Breast epithelium (tissue), 4 donors: ENCODE measurements at regions not wholly inside any gene's neighbourhood (a gene's known extent, or its start where the extent isn't known, plus 50 kb on each side); places are given as distances from the start of the nearest gene placed in this dataset.

ENCODE experiments used
- DNase-seq, 2 donors: peaks; one replicate each; pipeline ENCODE4 v3.0.0-alpha.2; 2019; ENCODE audit warnings: low spot score in 2 of 2
- H3K27ac ChIP-seq, 2 donors: fragments of 200-600 bp; sonication (generic) in 1 of 2; one replicate each; pipeline ENCODE4 v1.5.1; 2016 to 2019; ENCODE audit warnings: mild to moderate bottlenecking in 1 of 2
- H3K27me3 ChIP-seq, 2 donors: fragments of 200-600 bp; sonication (generic) in 1 of 2; one replicate each; pipeline versions ENCODE4 v1.5.1 to v1.6.0; 2017 to 2019; ENCODE audit warnings: control low read depth in 1 of 2, mild to moderate bottlenecking in 1 of 2
- H3K36me3 ChIP-seq: fragments of 200-600 bp; one replicate; pipeline ENCODE4 v1.5.1; 2019
- H3K4me1 ChIP-seq, 2 donors: fragments of 200-600 bp; sonication (generic); one replicate each; pipeline ENCODE4 v1.5.1; 2016 to 2019; ENCODE audit warnings: control low read depth in 1 of 2
- H3K4me3 ChIP-seq, 3 donors: fragments of 200-600 bp; sonication (generic); 1 replicate in 2 of 3; 2 replicates in 1 of 3; pipeline ENCODE4 v1.5.1; 2016 to 2019; ENCODE audit warnings: mild to moderate bottlenecking in 3 of 3, moderate library complexity in 2 of 3
- H3K9me3 ChIP-seq, 2 donors: fragments of 200-600 bp; sonication (generic) in 1 of 2; one replicate each; pipeline ENCODE4 v1.5.1; 2016 to 2019; ENCODE audit warnings: control low read depth in 1 of 2
- CTCF ChIP-seq, 3 donors: fragments of 450-650 bp; IDR thresholded peaks; one replicate each; pipeline ENCODE4 v1.5.1; 2016 to 2017; ENCODE audit warnings: antibody characterized with exemption in 3 of 3, mild to moderate bottlenecking in 3 of 3, moderate library complexity in 3 of 3
- POLR2A ChIP-seq: fragments of 450-650 bp; IDR thresholded peaks from one replicate; pipeline ENCODE4 v1.6.1; 2016; ENCODE audit warnings: antibody characterized with exemption, mild to moderate bottlenecking, moderate library complexity
- POLR2AphosphoS5 ChIP-seq, 3 donors: sonication (generic); formaldehyde crosslinking; IDR thresholded peaks; one replicate each; pipeline ENCODE4 v1.6.1; 2017; ENCODE audit warnings: antibody characterized with exemption in 3 of 3
- intact Hi-C: fragments of 100-400 bp; cut with DNase I; formaldehyde crosslinking; loops from one replicate; pipeline ENCODE4 v1.15.1; 2023; ENCODE audit warnings: low total_unique reads

DNA sequence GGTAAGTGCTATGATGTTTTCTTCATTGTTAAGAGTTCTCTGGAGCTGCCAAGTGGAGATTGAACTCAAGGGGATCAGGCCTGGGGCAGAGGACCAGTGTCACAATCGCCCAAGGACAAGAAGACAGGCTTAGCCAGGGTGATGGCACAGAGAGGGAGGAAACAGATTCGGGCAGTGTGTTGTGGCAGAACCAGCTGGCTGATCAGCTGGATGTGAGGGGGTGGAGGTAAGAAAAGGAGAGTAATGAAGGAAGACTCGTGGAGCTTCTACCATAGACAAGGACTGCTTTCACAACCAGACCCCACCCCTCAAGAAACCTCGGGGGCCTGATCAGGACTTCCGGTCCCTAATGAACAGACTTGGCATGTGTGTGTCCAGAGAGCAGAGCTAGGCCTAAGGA is 60.9 kb upstream of the LINGO1 start:
- no peak overlapping the region for H3K4me3 ChIP-seq
- DNase-seq, result no peak
- H3K4me1 ChIP-seq, result no peaks in the 10 kb centered on the region
- TF ChIP-seq CTCF (IDR thresholded peaks at IDR 0.05), result no peak
- no peak for TF ChIP-seq POLR2AphosphoS5 (IDR thresholded peaks at IDR 0.05)
- no peak for TF ChIP-seq POLR2A
- no peaks in the 10 kb centered on the region for H3K9me3 ChIP-seq
- H3K27ac ChIP-seq, result no peak overlapping the region
- H3K36me3 ChIP-seq, result no peaks in the 10 kb centered on the region
- intact Hi-C loops, result no loop called here
- peaks cover 0 to 53% of the 10 kb centered on the region in 2 donors for H3K27me3 ChIP-seq

DNA sequence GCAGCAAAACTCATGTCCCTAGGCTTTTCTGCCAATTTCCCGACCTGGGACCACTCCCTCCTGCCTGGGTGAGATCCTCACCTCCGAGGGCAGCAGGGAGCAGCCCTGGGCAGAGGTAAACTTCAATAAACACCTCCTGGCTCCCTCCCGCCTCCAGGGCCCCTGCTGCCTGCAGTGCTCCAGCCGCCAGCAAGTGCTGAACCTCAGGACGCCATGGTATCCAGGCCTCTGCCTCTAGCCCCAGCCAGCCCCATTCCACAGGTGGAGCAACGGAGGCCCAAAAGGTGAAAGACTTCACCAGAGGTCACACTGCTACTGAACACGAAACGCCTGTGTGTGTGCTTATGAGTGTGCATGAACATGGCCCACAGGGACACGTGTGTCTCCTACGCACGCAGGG is 59.9 kb upstream of the LINGO1 start:
- Histone ChIP-seq H3K27me3 (peaks cover 0 to 44% of the 10 kb centered on the region in 2 donors), H3K4me3 (no peak overlapping the region), H3K27ac (no peak overlapping the region), H3K4me1 (no peaks in the 10 kb centered on the region), H3K36me3 (no peaks in the 10 kb centered on the region), H3K9me3 (no peaks in the 10 kb centered on the region)
- intact Hi-C loops, result no loop called here
- no peak for DNase-seq
- TF ChIP-seq POLR2A, result no peak
- TF ChIP-seq CTCF (IDR thresholded peaks at IDR 0.05), result no peak
- TF ChIP-seq POLR2AphosphoS5 (IDR thresholded peaks at IDR 0.05), result no peak

- Histone ChIP-seq H3K4me3 (no peak overlapping the region), H3K36me3 (no peaks in the 10 kb centered on the region), H3K27ac (no peak overlapping the region), H3K4me1 (no peaks in the 10 kb centered on the region), H3K27me3 (peaks cover 0 to 36% of the 10 kb centered on the region in 2 donors), H3K9me3 (no peaks in the 10 kb centered on the region)
- TF ChIP-seq POLR2AphosphoS5 (IDR thresholded peaks at IDR 0.05) (no peak), CTCF (IDR thresholded peaks at IDR 0.05) (no peak), POLR2A (no peak)
- DNase-seq, result no peak
- intact Hi-C loops, result no loop called here
Observed at GRCh38 chr15:77691607-77692006, 58.9 kb upstream of the LINGO1 start.

- no peaks in the 10 kb centered on the region for H3K4me1 ChIP-seq
- H3K27me3 ChIP-seq, result peaks cover 0 to 18% of the 10 kb centered on the region in 2 donors
- TF ChIP-seq CTCF (IDR thresholded peaks at IDR 0.05) (no peak), POLR2A (no peak), POLR2AphosphoS5 (IDR thresholded peaks at IDR 0.05) (no peak)
- no peak overlapping the region for H3K4me3 ChIP-seq
- H3K36me3 ChIP-seq, result no peaks in the 10 kb centered on the region
- no peak for DNase-seq
- no peak overlapping the region for H3K27ac ChIP-seq
- no peaks in the 10 kb centered on the region for H3K9me3 ChIP-seq
- intact Hi-C loops, result no loop called here
Observed at GRCh38 chr15:77689821-77690220, 57.1 kb upstream of the LINGO1 start.

DNA sequence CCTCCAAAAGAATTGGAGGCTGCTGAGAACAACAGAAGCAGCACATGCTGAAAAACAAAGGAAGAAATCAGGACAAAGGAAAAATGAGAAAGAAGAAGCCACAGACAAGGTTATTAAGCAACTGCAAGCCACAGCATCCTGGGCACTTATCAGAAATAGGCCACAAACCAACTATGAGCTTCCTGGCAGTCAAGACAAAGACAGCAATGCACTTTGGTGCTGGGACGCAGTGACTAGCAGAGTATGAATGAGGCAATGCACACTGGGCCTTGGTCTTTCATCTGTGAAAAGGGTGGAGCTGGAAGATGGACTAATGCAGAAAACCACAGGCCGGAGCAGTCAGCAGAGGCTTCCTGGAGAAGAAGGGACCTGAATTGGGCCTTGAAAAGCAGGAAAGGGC is 56.0 kb upstream of the LINGO1 start:
- TF ChIP-seq CTCF (IDR thresholded peaks at IDR 0.05), result no peak
- TF ChIP-seq POLR2A, result no peak
- no peak for TF ChIP-seq POLR2AphosphoS5 (IDR thresholded peaks at IDR 0.05)
- intact Hi-C loops, result no loop called here
- H3K9me3 ChIP-seq, result no peaks in the 10 kb centered on the region

More for the DNA sequence above, 56.0 kb upstream of the LINGO1 start:
- Histone ChIP-seq H3K27ac (no peak overlapping the region), H3K36me3 (no peaks in the 10 kb centered on the region), H3K4me1 (no peaks in the 10 kb centered on the region), H3K4me3 (no peak overlapping the region), H3K27me3 (peaks cover 0 to 9% of the 10 kb centered on the region in 2 donors)
- DNase-seq, result no peak
